GM12864 (cell line): ENCODE measurements at regions not wholly inside any gene's neighbourhood (a gene's known extent, or its start where the extent isn't known, plus 50 kb on each side); places are given as distances from the start of the nearest gene placed in this dataset.

Experiments used
- DNase-seq: peaks from one replicate; pipeline ENCODE4 v3.0.0-alpha.2; 2011; ENCODE audit warnings: low read depth
- H3K4me3 ChIP-seq: 2 replicates; pipeline ENCODE4 v1.5.1; 2011; ENCODE audit warnings: mild to moderate bottlenecking, low read depth, low read length, control low read depth
- TF ChIP-seq, protein P1 (sequence below): IDR thresholded peaks from 2 replicates; pipeline ENCODE4 v1.5.1; 2011; ENCODE audit warnings: low read depth, mild to moderate bottlenecking, moderate library complexity, low read length, control low read depth, inconsistent platforms; ENCODE audit errors: missing control alignments

GRCh38 chr18:44041961-44042360 lies 638.7 kb upstream of the SETBP1 start:
- TF ChIP-seq, protein P1, sequence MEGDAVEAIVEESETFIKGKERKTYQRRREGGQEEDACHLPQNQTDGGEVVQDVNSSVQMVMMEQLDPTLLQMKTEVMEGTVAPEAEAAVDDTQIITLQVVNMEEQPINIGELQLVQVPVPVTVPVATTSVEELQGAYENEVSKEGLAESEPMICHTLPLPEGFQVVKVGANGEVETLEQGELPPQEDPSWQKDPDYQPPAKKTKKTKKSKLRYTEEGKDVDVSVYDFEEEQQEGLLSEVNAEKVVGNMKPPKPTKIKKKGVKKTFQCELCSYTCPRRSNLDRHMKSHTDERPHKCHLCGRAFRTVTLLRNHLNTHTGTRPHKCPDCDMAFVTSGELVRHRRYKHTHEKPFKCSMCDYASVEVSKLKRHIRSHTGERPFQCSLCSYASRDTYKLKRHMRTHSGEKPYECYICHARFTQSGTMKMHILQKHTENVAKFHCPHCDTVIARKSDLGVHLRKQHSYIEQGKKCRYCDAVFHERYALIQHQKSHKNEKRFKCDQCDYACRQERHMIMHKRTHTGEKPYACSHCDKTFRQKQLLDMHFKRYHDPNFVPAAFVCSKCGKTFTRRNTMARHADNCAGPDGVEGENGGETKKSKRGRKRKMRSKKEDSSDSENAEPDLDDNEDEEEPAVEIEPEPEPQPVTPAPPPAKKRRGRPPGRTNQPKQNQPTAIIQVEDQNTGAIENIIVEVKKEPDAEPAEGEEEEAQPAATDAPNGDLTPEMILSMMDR = no peak
- H3K4me3 ChIP-seq = no peak overlapping the region

DNA sequence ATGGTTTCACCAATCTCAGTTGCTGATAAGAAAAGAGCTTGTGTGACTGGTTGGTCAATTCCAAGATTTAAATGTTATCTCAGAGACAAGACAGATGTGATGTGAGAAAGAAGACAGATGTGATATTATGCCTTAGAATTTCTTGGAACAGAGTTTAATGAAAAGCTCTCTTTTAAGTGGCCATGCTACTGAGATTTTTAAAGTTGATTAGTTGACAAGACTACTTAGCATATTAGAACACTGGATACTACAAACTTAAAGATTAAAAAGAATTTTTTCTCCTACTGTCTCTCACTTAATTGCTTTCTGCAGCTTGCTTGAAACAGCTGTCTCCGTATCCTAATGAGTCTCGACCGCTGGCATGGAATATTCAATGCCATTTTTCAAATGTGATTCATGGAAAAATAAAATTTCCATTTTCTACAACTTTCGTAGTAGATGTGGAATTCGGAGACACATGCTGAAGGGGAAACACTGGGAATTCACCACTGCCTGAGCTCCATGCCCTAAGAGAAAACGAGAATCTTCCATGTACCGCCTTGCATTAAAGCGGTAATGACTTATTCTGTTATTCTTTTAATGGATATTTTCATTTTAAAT lies 634.2 kb upstream of the SETBP1 start:
- no peak overlapping the region for H3K4me3 ChIP-seq
- TF ChIP-seq, protein P1 = no peak
- DNase-seq = no peak

More at GRCh38 chr18:44041961-44042360, 638.7 kb upstream of the SETBP1 start:
- no peak for DNase-seq

- no peak for DNase-seq
- TF ChIP-seq, protein P1 = no peak
- no peak overlapping the region for H3K4me3 ChIP-seq
These were observed 633.1 kb upstream of the SETBP1 start for GRCh38 chr18:44047585-44047984.

DNA sequence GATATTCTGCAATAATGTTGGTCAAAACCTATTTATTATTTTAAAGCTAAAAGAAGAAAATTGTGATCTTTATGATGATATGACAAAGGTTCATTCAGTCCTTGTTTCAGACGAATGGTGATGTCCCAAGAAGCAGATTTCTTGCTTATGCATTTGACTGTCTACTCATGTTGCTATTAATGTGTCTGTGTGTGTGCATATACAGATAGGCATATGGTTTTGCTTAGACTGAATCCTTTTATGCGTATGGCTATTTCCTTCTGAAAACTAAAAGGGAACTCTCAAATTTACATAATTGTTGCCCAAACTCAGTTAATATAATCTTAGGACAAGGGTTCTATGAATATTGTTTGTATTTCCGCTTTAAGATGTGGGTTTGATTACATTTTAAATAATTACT lies 632.3 kb upstream of the SETBP1 start:
- TF ChIP-seq, protein P1 = no peak
- DNase-seq = no peak
- no peak overlapping the region for H3K4me3 ChIP-seq

GRCh38 chr18:44048846-44049245 lies 631.8 kb upstream of the SETBP1 start:
- TF ChIP-seq, protein P1 = no peak
- no peak for DNase-seq
- no peak overlapping the region for H3K4me3 ChIP-seq

GRCh38 chr18:44051026-44051425 lies 629.7 kb upstream of the SETBP1 start:
- H3K4me3 ChIP-seq = no peak overlapping the region
- TF ChIP-seq, protein P1 = no peak
- no peak for DNase-seq

GRCh38 chr18:44054514-44054913 lies 626.2 kb upstream of the SETBP1 start:
- TF ChIP-seq, protein P1 = no peak
- DNase-seq = no peak
- H3K4me3 ChIP-seq = no peak overlapping the region
